Activated effector memory CD4-positive, alpha-beta T cell treated with anti-CD3 and anti-CD28 coated beads, Interleukin-2, amount 50 U/mL, for 16 hours (primary cell): ENCODE measurements at regions not wholly inside any gene's neighbourhood (a gene's known extent, or its start where the extent isn't known, plus 50 kb on each side); places are given as distances from the start of the nearest gene placed in this dataset.
A peak's percentile ranks its signal among the peaks of the same experiment; 100 is the strongest.

Source experiments
- DNase-seq: peaks from one replicate; pipeline ENCODE4 v3.0.0-alpha.2; 2020

DNA sequence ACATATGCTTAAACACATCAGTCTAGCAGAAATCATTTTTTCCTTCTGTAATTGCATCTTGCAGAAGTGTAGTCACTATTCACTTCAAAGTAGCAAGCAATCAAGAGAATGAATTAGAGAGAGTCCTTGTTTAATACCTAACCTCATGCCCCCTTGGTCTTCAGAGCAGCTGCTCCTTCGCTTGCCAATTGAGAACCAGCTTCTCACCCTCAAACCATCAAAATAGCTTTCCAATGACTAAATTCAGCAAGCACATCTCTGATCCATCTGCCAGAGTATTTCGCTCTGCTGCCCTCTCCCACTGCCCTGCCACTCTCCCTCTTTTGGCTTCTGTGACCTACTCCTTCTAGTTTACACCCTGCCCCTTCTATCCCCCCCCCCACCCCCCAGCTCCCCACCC lies 120.7 kb upstream of the AGAP1 start:
- no peak for DNase-seq

GRCh38 chr2:235377176-235377575 lies 116.7 kb upstream of the AGAP1 start:
- no peak for DNase-seq

DNA sequence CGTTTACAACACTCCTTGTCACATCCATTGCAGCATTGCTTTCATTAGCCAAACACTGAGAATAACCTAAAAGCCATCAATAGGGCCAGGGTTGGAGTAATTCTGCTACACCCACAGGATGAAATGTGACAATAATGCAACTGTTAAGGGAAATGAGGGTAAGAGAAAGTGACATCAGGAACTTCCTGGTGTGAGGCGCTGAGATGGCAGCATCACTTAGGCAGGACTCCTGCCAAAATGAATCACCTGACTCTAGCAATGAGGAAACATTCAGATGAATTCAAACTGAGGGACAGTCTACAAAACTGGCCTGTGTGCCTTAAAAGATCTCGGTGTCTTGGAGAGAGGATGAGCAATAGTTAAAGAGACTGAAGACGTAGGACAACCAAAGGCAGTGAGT lies 115.6 kb upstream of the AGAP1 start:
- DNase-seq: no peak

GRCh38 chr2:235378944-235379343 lies 114.9 kb upstream of the AGAP1 start:
- DNase-seq: no peak

- DNase-seq: no peak
These were observed 112.5 kb upstream of the AGAP1 start for GRCh38 chr2:235381261-235381912.

DNA sequence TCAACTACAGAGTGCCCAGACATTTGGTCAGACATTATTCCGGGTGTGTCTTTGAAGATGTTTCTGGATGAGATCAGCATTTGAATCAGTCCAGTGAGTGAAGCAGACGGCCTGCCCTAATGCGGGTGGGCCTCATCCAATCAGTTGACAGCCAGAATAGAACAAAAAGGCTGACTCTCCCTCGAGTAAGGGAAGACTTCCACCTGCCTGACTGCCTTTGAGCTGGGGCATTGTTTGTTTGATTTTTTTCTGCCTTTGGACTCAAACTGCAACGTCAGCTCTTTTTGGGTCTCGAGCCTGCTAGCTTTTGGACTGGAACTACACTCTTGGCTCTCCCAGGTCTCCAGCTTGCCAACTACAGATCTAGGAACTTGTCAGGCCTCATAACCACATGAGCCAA lies 111.7 kb upstream of the AGAP1 start:
- DNase-seq: no peak

GRCh38 chr2:235382601-235383000 lies 111.2 kb upstream of the AGAP1 start:
- no peak for DNase-seq

DNA sequence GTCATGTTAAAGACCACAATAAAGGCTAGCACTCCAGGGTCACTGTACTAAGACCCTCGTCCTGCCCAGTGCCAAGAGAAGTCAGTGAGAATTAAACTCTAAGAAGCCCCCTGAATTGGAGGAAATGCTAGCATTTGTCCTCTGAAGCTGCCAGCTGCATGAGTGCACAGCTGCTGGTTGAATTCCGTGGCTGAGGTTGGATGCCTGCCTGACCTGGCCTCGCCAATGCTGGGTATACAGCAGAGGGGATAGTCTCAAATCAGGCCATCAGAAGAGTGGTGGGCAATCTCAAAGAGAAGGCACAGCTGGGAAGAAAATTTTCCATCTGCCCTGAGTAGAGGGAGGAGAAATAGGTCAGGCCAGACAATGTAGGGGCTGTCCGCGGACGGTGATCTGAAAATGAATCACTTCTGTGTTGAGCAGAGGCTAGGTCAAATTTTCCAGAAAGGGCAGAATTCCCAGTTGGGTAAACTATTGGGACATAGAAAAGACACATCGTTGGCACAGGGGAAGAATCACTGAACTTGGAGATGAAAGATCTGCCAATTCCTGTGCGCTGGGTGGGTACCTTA lies 110.5 kb upstream of the AGAP1 start:
- no peak for DNase-seq

DNA sequence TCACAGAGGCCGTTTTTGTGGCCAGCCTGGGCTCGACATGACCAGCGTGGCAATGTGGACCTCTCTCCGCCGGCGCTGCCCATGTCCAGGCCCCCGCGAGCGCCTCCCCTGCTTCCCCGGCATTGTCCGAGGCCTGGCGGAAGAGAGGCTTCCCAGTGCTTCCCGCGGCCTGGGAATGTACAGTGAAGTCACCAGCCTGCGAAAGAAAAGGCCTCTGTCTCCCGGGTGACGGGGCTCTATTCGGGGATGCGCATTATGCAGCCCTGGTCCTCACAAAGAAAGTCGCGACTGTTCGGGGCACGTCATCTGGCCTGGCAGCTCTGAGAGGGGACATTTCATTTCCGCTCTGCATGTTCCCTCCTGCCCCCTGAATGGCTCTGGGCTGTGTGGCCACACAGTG lies 109.2 kb upstream of the AGAP1 start:
- DNase-seq: no peak

GRCh38 chr2:235389626-235390025 lies 104.2 kb upstream of the AGAP1 start:
- no peak for DNase-seq

GRCh38 chr2:235390108-235390815 lies 103.6 kb upstream of the AGAP1 start:
- peak; percentile 73 for DNase-seq

DNA sequence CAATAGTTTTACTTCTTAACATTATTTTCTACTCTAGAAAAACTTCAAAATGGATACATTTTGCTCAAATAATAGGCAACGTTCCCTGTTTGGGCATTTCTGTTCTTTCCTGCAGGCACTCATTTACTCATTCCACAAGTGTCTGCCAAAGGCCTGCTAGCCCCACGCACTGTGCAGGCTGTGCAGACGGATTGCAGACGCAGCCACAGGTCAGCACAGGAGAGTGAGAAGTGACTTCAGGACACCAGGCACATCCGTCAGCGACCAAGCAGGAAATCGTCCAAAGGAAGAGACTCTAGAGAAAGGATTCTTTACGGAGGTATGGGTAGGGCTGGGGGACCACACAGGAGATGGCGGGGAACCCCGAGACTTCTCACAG lies 103.0 kb upstream of the AGAP1 start:
- no peak for DNase-seq

GRCh38 chr2:235391921-235392615 lies 101.8 kb upstream of the AGAP1 start:
- no peak for DNase-seq

DNA sequence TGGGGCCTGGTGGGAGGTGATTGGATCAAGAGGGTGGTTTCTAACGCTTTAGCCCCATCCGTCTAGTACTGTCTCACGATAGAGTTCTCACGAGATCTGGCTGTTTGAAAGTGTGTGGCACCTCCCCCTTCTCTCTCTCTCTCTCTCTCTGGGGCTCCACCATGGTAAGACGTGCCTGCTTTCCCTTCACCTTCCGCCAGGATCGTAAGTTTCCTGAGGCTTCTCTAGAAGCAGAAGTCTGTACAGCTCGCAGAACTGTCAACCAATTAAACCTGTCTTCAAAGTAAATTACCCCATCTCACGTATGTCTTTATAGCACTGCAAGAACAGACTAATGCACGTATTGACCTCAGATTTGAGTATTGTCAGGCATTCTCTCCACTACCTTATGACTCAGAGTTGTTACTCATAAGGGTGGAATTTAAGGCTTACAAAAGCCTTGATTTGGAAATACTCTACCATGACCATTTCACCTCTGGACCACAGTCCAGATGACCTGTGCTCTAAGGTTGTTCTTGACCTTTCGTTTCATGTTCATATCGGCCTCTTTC lies 99.5 kb upstream of the AGAP1 start:
- no peak for DNase-seq

DNA sequence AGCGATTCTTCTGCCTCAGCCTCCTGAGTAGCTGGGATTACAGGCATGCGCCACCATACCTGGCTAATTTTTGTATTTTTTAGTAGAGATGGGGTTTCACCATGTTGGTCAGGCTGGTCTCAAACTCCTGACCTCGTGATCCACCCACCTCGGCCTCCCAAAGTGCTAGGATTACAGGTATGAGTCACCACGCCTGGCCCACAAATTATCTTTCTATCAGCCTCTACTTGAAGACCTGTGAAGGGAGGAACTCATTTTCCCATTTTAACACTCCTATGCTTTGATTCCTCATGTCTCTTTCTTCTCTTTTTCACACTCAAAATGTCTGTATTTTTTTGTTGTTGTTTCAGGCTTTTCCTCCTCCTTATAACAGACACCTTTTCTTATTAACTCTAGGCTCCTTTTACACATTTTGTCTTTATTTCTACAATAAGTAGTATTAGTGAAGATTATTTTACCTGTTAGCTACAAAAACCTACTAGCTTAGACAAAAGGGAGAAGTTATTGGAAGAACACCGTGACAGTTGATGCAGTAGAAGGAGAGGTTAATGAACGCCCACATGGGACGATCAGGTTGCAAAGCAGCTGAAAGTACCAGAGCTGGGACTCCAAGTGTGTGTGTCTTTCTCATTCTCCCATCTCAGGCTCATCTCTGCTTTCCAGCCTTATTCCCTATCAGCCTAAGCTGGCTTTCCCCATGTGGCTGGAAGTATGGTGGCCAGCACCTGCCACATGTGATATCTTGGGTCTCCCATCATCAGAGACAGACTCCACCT lies 97.6 kb upstream of the AGAP1 start:
- DNase-seq: no peak

DNA sequence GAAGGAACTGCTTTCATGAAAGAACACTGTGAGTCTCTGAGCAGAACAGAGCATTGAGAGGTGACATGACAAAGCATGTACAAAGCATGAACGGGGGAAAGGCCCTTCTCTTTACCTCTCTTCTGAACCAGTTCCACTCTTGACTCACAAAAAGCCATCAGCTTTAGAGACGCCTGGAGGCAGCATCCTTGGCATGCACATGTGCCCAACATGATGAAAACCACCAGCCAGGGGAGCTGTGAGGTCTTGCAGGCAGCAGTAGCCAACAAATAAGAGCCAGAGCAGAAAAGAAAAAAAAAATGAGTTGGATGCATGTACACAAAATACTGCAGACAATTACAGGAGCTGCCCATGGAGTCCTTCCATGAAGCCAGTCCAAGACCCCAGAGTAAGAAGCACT lies 95.5 kb upstream of the AGAP1 start:
- no peak for DNase-seq

DNA sequence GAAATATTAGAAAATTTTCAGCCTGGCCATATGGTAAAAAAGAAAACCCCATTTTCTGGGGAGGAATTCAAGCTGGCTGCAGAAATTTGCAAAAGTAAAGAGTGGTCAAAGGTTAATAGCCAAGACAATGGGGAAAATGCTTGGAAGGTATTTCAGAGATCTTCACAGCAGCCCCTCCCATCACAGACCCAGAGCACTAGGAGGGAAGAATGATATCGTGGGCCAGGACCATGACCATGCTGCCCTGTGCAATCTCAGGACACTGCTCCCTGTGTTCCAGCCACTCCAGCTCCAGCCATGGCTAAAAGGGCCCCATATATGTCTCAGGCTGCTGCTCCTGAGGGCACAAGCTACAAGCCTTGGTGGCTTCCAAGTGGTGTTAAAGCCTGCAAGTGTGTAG lies 93.9 kb upstream of the AGAP1 start:
- no peak for DNase-seq

DNA sequence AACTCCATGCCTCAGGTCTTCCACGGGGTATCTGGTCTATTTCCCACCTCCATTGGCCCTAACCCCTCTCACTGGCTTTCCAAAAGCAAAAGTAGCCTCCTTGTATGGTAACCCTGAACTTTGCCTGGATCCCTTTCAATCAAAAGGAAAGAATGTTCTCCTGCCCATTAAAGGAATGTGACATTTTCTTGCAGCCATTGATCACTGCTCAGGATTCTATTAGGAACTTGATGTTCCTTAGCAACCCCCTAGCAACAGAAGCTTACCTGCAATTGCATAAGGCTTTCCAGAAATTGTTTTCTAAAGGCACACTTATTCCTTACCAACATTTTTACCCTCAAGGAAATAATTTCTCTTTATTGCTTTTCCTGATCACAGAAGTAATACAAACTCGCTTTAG lies 91.4 kb upstream of the AGAP1 start:
- no peak for DNase-seq

GRCh38 chr2:235405612-235406361 lies 88.1 kb upstream of the AGAP1 start:
- DNase-seq: no peak

GRCh38 chr2:235406430-235406829 lies 87.4 kb upstream of the AGAP1 start:
- DNase-seq: no peak

GRCh38 chr2:235411905-235412485 lies 81.8 kb upstream of the AGAP1 start:
- no peak for DNase-seq

DNA sequence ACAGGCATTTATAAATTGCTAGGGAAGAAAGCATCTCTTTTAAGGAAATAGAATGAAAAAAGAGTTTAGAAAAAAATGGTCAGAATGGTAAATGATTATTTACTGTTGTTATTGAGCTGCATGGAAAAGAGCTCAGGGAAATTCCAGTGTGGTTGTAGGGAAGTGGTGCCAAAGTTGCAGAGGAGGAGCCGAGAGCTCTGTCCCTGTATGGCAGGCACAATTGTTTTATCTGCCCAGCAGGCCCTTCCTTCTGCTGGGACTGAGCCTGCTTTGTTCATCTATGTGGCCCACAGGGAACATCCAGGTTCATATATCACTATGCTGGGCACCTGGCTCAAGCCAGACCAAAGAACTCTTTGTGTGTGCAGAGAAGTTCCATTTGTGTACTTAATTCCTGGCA lies 80.8 kb upstream of the AGAP1 start:
- DNase-seq: no peak
